Activated T-cell treated with anti-CD3 and anti-CD28 coated beads, Interleukin-2, amount 50 U/mL, for 4 hours (primary cell): ENCODE measurements at regions not wholly inside any gene's neighbourhood (a gene's known extent, or its start where the extent isn't known, plus 50 kb on each side); places are given as distances from the start of the nearest gene placed in this dataset.
A peak's percentile ranks its signal among the peaks of the same experiment; 100 is the strongest.
"Not testable (repeated sequence)": the region's sequence is repeated elsewhere in the genome, so short reads cannot be mapped to it uniquely, and the experiment has no call there.

Experiments
- ATAC-seq, 2 donors: fragments of 200-7000 bp; cut with Tn5 transposase; one replicate each; pipeline ENCODE4 v1.10.0; 2021
- DNase-seq: peaks from one replicate; pipeline ENCODE4 v3.0.0-alpha.2; 2020
- H3K27me3 Mint-ChIP-seq: one replicate; pipeline ENCODE4 v1.8.0; 2021; ENCODE audit warnings: low read depth, mixed read lengths
- H3K36me3 Mint-ChIP-seq: one replicate; pipeline ENCODE4 v1.8.0; 2022; ENCODE audit warnings: mixed read lengths; ENCODE audit not compliant: insufficient read depth
- H3K4me1 Mint-ChIP-seq: one replicate; pipeline ENCODE4 v1.8.0; 2021; ENCODE audit warnings: low read depth, mixed read lengths
- H3K4me3 Mint-ChIP-seq: one replicate; pipeline ENCODE4 v1.8.0; 2021; ENCODE audit warnings: mild to moderate bottlenecking, moderate library complexity, mixed read lengths
- H3K9me3 Mint-ChIP-seq: one replicate; pipeline ENCODE4 v1.8.0; 2021; ENCODE audit warnings: mixed read lengths

GRCh38 chr9:129445794-129446306 is 175.1 kb downstream of the C9orf50 start:
- Mint-ChIP-seq H3K36me3 (no peaks in the 10 kb centered on the region), H3K9me3 (no peaks in the 10 kb centered on the region), H3K4me1 (peaks cover 2% of the 10 kb centered on the region), H3K4me3 (no peak overlapping the region), H3K27me3 (peaks cover 9% of the 10 kb centered on the region)
- no peak for DNase-seq
- ATAC-seq, result no peak

GRCh38 chr9:129443515-129444164 is 177.3 kb downstream of the C9orf50 start:
- not testable (repeated sequence) for H3K4me3 Mint-ChIP-seq, ATAC-seq, H3K4me1 Mint-ChIP-seq, DNase-seq, H3K9me3 Mint-ChIP-seq, H3K36me3 Mint-ChIP-seq
- H3K27me3 Mint-ChIP-seq, result peaks cover 25% of the 10 kb centered on the region

- no peak for DNase-seq
- no peak for ATAC-seq
- Mint-ChIP-seq H3K4me1 (peaks cover 14% of the 10 kb centered on the region), H3K36me3 (no peaks in the 10 kb centered on the region), H3K9me3 (no peaks in the 10 kb centered on the region), H3K4me3 (no peak overlapping the region), H3K27me3 (peaks cover 32% of the 10 kb centered on the region)
Observed at GRCh38 chr9:129442803-129443511, 177.9 kb downstream of the C9orf50 start.

- Mint-ChIP-seq H3K4me1 (peaks cover 22% of the 10 kb centered on the region), H3K36me3 (no peaks in the 10 kb centered on the region), H3K9me3 (no peaks in the 10 kb centered on the region), H3K27me3 (peaks cover 39% of the 10 kb centered on the region), H3K4me3 (no peak overlapping the region)
- no peak for DNase-seq
- ATAC-seq, result no peak
Observed at GRCh38 chr9:129441852-129442251, 179.0 kb downstream of the C9orf50 start.

- H3K4me1 Mint-ChIP-seq, result peaks cover 24% of the 10 kb centered on the region
- no peaks in the 10 kb centered on the region for H3K9me3 Mint-ChIP-seq
- ATAC-seq (no peak), DNase-seq (no peak)
- no peak overlapping the region for H3K4me3 Mint-ChIP-seq
- no peaks in the 10 kb centered on the region for H3K36me3 Mint-ChIP-seq
- peaks cover 50% of the 10 kb centered on the region for H3K27me3 Mint-ChIP-seq
Observed at GRCh38 chr9:129440435-129441186, 180.3 kb downstream of the C9orf50 start.

- Mint-ChIP-seq H3K9me3 (no peaks in the 10 kb centered on the region), H3K27me3 (peaks cover 56% of the 10 kb centered on the region), H3K36me3 (no peaks in the 10 kb centered on the region), H3K4me3 (no peak overlapping the region), H3K4me1 (peaks cover 26% of the 10 kb centered on the region)
- ATAC-seq, result no peak
- no peak for DNase-seq
Observed at GRCh38 chr9:129439242-129439641, 181.7 kb downstream of the C9orf50 start.

GRCh38 chr9:129437626-129438323 is 183.1 kb downstream of the C9orf50 start:
- H3K36me3 Mint-ChIP-seq, result no peaks in the 10 kb centered on the region
- H3K27me3 Mint-ChIP-seq, result peaks cover 53% of the 10 kb centered on the region
- H3K9me3 Mint-ChIP-seq, result no peaks in the 10 kb centered on the region
- no peak for DNase-seq
- H3K4me3 Mint-ChIP-seq, result peak overlapping the region; percentile 69
- ATAC-seq, result peak in 1 of 2 donors; percentile 25
- H3K4me1 Mint-ChIP-seq, result peaks cover 26% of the 10 kb centered on the region

- Mint-ChIP-seq H3K9me3 (no peaks in the 10 kb centered on the region), H3K27me3 (peaks cover 50% of the 10 kb centered on the region), H3K4me3 (peak overlapping the region; percentile 82), H3K36me3 (no peaks in the 10 kb centered on the region), H3K4me1 (peaks cover 26% of the 10 kb centered on the region)
- ATAC-seq, result peak; percentile 74 to 77
- DNase-seq, result peak; percentile 42
Observed at GRCh38 chr9:129436751-129437625, 183.9 kb downstream of the C9orf50 start.

GRCh38 chr9:129435988-129436717 is 184.7 kb downstream of the C9orf50 start:
- no peak for DNase-seq
- Mint-ChIP-seq H3K4me3 (no peak overlapping the region), H3K36me3 (no peaks in the 10 kb centered on the region), H3K27me3 (peaks cover 52% of the 10 kb centered on the region), H3K9me3 (no peaks in the 10 kb centered on the region), H3K4me1 (peaks cover 26% of the 10 kb centered on the region)
- no peak for ATAC-seq

- Mint-ChIP-seq H3K27me3 (peaks cover 46% of the 10 kb centered on the region), H3K4me1 (peaks cover 22% of the 10 kb centered on the region), H3K4me3 (peak overlapping the region; percentile 16), H3K36me3 (no peaks in the 10 kb centered on the region), H3K9me3 (no peaks in the 10 kb centered on the region)
- DNase-seq, result no peak
- ATAC-seq, result no peak
Observed at GRCh38 chr9:129435291-129435690, 185.6 kb downstream of the C9orf50 start.

GRCh38 chr9:129434187-129434586 is 186.7 kb downstream of the C9orf50 start:
- Mint-ChIP-seq H3K9me3 (no peaks in the 10 kb centered on the region), H3K36me3 (no peaks in the 10 kb centered on the region), H3K4me1 (peaks cover 22% of the 10 kb centered on the region), H3K27me3 (peaks cover 39% of the 10 kb centered on the region), H3K4me3 (no peak overlapping the region)
- ATAC-seq, result no peak
- no peak for DNase-seq

GRCh38 chr9:129432297-129433154 is 188.4 kb downstream of the C9orf50 start:
- H3K9me3 Mint-ChIP-seq, result no peaks in the 10 kb centered on the region
- no peak overlapping the region for H3K4me3 Mint-ChIP-seq
- no peak for ATAC-seq
- DNase-seq, result no peak
- peaks cover 7% of the 10 kb centered on the region for H3K4me1 Mint-ChIP-seq
- peaks cover 23% of the 10 kb centered on the region for H3K27me3 Mint-ChIP-seq
- no peaks in the 10 kb centered on the region for H3K36me3 Mint-ChIP-seq
